ENCODE measurements at regions not wholly inside any gene's neighbourhood (a gene's known extent, or its start where the extent isn't known, plus 50 kb on each side); places are given as distances from the start of the nearest gene placed in this dataset.

DNA sequence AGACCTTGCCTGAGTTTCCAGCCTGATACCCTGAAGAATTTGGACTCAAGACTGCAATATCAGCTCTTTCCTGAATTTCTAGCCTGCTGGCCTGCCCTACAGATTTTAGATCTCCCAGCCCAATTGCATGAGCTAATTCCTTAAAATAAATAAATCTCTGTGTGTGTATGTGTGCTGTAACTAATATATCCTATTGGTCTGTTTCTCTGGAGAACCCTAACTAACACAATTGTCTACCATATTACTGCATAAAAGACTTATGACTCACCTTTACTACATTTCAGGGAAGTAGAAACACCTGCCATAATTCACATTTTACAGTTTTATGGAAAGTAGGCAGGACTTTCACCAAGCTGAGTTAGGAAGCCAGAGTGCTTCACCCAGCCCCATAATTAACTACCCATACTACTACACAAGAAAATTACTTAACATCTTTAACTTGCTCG lies 90.7 kb upstream of the BEND6 start:
- DNase-seq (ENCODE audit: low spot score): no peak

DNA sequence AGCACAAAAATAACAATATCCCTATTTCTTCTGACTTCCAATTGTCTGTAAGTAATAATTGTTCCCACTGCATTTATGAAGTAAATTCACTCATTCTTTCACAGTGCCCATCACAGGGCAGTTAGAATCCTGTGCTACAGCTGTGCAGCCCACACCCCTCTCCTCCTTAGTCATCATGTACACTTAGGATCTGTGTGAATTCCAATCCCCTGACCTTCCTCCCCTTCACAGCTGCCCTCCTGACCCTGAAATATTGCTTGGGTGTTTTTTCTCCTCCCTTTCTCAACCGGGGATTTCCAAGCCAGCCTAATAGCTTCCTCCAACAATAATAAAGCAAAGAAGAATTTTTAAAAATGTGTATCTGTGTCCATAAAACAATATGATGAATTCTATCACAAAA lies 91.5 kb upstream of the BEND6 start:
- DNase-seq (ENCODE audit: low spot score): no peak

DNA sequence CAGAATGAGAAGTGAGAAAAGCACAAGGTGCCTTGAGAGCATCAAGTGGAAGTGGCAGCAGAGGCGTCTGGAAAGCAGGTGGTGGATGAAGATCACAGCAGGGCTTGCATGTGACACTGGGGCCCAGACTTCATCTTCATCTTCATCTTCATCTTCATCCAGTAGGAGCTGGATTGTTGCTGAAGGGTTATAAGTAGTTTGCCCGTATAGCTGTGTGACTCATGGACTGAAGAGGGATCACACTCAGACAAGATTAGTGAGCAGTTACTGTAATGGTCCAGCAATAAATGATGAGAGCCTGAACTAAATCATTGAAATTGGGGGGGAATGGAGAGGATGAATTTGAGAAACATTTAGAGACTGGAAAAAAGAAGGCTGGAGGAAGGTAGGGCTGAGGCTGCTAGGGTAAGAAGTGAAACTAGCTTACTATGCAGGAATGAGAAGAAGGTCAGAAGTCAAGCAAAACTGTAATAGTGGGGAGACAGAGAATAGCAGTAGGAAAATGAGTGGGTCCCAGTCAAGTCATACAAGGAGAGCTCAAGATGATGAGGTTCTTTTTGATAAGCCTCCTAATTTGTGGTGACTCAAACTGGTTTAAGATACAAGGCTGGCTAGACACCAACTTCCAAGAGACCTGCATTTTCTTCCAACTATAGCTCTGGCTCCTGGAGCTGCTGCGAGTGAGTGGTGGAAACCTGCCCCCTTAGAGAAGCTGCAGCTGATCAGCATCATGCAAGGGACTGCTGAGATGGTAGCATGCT lies 92.3 kb upstream of the BEND6 start:
- no peak for DNase-seq (ENCODE audit: low spot score)

DNA sequence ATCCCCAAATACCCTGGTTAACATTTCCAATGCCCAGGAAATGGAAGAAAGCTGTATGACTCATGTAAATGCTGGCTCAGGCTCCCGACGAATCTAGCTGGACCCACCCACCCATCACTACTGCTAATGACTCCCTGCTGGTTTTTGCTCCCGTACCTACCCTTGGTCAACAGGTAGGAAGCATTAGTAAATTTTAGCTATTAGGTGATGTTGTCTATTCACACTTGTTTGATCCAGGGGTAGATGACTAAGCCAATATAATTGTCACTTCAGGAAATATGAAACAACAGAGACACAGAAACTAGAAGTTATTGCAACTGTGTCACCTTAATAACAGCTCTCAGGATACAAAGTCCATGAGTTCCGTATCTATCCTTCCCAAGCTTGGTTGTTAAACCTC lies 94.4 kb upstream of the BEND6 start:
- DNase-seq (ENCODE audit: low spot score): no peak

DNA sequence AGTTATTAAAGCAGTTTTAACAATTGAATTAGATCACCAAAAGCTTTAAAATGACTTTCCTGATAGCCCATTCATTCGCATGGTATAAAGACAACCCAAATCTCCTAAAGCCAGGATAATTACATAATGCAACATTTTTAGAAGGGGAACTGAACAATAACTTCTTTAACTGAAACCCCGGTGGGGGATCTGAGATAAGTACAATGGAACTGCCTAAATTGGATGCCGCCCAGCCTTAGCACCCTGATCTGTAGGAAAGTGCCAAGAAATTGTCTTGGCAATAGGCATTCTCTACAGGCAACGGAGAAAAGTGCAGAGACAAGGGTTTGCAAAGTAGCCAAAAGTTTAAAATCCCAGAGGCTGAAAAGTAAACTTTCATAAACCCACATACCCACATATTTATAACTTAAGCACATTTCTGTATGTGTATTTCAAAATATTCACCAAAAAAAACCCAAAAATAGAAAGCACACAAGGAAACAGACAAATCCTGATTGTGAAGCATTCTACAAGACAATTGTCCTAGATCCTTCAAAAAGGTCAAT lies 98.8 kb upstream of the BEND6 start:
- DNase-seq (ENCODE audit: low spot score): no peak

DNA sequence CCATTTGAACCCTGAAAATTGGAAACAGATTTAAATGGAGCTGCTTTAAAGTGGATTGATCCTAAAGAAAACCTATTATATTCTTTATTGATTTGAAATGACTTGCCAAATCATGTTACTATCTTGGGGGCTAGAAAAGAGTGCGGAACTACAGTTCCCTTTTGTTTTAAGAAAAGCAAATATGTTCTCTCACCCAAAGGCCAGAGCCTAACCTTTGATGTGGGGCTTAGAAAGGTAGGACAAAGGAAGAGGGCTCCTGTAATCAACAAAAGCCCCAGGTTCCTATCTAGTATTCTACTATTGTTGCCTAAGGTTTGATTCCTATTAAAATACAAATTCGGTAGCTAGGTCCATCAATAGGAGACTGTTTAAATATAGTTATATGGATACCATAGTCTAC lies 100.8 kb upstream of the BEND6 start:
- no peak for DNase-seq (ENCODE audit: low spot score)

DNA sequence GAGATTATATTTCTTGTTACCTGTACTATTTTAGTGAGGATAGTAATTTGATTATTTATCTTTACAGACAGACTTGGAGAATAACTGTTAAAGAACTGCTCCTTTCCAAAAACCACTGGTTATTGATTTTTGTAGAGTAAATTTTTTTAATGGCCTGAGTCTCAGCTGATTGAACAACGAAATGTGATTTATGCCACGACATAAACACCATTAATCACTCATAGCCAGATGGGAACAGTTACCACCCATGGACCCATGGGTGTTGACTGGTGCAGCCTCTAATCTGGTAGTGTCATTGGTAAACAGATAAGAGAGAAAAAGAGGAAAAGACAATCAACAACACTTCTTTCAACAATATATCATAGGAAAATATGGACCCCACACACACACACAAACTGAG lies 101.4 kb upstream of the BEND6 start:
- DNase-seq (ENCODE audit: low spot score): no peak

DNA sequence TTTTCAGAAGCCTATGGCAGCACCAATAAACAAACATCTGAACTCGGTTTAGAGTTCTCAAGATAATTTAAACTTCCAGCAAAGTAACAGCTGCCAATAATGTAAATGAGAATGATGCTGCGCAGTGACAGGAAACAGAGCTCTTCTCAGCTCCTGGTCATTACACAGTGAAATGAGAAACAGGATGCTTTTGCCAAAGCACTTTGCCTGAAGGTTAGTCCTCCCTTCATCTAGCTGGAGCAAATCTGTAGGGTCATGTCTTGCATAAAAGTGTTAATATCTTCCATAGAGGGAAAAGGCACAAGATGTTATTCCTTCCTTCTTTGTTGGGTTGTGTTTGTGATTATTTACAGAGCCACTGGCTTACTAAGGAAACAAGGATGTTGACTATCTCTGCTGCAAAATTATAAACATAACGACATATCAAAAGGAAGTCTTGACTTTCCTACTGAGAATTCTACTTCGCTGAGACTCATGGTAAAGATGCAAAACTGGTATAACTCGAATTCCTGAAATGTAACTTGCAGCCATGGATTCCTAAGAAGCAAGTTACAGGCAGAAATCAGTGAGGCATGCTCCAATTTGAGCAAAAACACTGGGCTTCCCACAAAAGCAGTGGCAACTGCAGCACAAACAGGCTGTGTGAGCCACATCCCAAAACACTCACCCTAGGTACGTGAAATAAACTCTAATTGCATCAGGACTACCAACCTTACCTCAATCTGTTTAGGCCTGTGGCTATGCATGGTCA lies 102.5 kb upstream of the BEND6 start:
- DNase-seq (ENCODE audit: low spot score): no peak

DNA sequence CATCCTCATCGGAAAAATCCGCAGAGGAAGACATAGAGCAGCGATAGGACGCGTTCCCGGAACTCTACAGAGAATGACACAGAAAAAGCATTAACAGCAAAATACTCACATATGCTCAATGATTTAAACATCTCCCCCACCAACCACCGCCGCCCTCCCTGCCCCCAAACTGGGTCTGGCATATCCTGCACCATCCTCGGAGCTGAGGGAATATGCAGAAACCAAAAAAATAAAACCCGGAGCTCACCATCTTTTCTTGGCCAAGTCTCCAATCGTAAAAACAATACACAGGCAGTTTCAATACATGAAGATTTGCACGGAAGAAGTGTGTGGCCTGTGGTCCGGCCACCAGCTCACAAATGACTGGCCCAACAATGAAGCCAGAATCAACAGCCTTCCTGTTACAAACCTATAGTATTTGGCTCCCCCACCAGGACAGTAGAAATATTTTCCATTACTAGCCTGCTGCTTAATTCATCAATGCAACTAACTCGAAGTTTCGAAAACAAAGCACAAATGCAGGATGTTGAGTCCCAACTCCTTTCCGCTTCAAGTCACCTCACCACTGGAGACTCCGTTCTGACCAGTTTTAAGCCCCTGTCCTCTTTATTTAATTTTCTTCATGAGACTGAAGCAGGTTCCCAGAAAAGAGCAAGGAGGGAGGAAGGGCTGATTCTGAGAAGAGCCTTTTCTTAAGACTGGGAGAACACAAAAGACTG lies 103.2 kb upstream of the BEND6 start:
- peak; percentile 58 for DNase-seq (ENCODE audit: low spot score)

DNA sequence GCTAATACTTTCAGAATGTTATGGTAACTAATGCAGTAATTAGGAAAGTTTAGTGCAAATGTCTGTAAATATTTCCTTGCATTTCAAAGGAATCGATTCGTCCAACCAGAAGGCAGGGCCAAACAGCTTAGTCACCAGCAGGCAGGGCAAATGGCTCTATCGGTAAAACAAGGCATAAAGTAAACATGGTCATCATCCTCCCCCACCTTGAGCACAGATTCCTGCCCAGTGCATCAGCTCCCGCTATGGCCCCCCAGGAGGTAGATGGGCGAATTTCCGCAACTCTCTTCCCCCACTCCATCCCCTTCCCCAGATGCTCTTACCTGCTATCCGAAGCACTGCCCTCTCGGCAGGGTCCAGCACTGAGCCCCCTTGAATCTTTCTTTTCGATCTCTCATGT lies 103.8 kb upstream of the BEND6 start:
- no peak for DNase-seq (ENCODE audit: low spot score)

DNA sequence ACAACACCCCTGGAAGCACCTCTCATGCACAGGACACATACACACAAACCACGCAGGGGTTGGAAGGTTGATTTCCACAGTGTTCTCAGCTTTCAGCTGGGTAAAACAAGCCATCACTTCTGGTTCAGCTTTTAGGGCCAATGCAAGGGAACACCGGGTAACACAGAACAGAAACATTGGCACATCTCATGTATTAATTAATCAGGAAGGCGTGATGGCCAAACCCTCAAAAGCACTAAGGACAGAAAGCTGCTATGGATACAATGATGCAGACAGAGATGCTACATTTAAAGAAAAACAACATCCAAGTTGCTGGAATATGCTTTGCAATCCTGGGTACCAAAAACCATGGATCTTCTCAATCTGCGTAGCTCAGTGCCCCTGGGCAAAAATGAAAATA lies 104.3 kb upstream of the BEND6 start:
- DNase-seq (ENCODE audit: low spot score): no peak

DNA sequence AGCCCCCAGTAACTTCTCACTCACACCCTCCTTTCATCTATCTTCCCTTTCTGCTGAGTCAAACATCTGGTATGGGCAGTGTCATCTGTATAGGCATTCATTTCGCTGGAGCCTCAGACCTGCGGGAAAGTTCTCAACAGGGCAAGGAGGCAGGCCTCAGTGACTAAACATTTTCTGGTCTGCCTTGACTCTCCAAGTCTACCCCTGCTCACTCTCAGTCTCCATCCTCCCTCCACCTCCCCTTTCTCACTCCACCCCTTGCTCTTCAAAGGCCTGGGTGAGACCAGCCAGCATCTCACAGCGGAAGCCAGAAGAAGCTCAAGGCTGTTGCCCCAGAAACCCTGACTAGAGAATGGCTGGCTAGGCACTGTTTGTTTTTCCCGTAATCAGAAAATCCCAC lies 105.0 kb upstream of the BEND6 start:
- no peak for DNase-seq (ENCODE audit: low spot score)

DNA sequence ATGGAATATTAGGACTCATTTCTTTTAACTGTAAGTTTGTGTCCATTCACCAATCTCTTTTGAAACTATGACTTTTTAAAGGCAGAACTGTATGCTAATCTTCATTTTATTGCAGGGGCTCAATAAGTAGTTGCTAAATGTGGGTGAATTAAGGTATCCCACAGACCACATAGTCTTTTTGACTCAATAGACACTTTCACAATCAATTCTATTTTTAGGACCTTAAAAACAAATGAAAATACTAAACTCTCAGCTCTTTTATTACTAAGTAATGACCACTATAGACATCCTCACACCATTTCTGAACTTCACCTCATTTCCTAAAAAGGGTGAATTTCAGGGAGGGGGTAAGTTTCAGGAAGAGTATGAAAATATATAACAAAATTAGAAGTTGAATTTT lies 106.8 kb upstream of the BEND6 start:
- no peak for DNase-seq (ENCODE audit: low spot score)

DNA sequence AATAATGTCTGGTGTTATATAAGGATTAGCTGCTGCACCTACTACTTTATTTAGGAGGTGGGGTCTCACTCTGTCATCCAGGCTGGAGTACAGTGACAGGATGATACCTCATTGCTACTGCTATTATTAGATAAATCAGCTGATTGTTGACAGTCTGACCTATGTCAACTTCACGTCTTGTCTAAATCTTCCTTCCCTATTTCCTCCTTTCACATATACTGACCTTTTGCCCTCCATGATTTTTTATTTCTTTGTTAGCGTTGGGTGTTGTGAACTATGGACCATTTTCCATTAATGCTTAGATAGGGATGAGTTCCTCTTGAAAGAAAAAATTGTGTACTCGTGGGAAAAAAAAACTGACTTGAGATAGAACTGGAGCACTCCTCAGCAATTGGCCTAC lies 109.9 kb upstream of the BEND6 start:
- no peak for DNase-seq (ENCODE audit: low spot score)

DNA sequence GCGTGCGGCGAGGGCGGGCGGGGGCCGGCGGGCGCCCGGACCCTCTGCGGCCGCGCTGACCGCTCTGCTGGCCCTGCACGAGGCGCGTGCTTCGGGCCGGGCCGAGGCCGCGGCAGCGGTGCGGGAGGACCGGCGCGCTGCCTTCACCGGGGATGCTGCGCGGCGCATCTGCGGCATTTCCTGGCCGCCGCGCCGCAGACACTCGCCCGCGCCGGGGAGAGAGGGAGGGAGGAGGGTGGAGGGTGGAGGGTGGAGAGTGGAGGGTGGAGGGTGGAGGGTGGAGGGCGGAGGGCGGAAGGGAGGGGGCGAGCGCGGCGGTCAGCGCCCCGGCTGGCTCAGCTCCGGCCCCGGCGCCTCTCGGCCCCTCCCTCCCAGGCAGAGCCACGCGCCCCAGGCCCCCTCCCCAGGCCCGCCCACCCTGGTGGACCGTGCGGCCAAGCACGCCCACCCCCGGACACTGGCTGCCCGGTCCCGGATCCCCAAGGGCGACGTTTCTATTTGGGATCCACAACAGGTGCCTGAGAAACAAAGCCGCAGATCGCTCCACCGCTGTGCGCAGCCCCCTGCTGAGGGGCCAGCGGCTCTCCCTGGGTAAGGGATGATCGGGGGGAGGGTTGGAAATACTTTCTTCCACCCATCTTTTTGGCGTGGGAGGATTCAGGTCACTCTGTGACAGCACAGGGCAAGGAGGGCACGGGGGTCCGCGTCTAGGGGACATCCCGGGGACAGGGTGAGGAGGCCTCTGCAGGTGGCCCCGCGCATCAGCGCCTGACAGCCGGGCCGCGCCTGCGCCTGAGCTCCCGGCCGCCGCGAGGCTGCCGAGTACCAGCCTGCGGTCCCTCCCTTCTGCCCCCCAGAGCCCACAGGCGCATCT lies 111.2 kb upstream of the BEND6 start:
- DNase-seq (ENCODE audit: low spot score): peak; percentile 68

DNA sequence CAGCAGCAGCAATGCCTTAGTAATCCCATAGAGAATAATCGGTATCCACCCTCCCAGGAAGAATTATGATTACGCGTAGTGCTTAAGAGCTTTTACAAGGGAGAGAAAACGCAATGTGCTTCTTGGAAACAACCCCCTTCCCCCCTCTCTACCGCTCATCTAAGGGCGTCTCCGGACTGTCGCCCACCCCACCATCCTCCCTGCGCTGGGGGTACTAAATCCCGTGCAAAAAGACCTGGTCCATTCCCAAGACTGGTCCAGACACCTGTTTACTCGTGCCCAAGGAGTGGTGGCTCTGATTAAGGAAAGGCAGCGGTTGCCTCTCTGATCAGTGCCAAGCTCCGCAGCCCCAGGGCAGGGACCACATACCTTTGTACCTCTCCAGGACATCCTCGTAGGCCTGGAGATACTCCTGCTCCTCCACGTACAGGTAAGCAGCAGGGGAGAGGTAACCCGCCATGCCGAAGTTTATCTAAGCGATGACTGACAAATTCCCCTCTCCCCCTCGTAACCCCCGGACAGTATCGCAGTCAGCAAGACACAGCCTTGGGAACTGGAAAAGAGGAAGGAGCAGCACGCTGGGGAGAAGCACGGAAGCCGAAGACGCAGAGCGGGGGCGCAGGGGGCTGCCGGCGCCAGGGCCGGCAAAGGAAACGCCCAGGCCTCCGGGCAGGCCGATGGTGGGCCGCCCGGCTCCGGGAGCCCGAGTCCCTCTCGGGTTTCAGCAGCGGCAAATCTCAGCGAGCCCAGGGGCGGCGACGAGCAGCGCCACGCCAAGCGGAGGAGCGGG lies 112.0 kb upstream of the BEND6 start:
- no peak for DNase-seq (ENCODE audit: low spot score)

DNA sequence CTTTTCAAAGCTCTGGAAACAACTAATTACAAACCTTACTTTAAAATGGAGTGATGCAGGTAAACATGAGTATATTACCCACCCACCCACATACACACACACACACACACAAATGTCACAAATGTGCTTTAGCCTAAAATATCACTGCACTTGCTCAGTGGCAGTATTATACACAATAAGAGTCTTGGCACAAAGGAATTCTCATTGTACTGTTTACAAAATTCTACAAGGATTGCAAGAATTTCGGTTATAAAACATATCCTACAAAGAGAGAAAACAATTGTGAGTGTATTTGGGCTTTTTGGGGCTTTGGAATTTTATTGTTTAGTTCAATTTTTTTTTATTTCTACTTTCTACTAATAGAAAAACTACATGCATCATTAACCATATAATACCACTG lies 113.2 kb upstream of the BEND6 start:
- no peak for DNase-seq (ENCODE audit: low spot score)

DNA sequence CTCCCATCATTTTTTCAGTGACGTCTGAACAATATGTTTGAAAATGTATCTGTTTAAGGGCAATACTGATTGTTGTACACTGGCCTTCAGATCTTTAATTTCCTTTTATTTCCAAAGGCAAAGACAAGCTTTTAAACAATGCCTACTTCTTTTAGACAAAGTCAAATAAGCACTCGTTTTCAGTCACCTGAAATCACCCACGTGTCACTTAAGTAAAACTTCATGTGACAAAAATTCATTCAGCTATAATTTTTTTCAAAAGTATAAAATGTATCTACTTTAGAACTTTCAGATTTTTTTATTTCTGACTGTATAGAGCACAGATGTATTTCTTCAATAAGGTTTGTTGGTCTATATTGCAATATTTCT lies 113.5 kb upstream of the BEND6 start:
- no peak for DNase-seq (ENCODE audit: low spot score)

DNA sequence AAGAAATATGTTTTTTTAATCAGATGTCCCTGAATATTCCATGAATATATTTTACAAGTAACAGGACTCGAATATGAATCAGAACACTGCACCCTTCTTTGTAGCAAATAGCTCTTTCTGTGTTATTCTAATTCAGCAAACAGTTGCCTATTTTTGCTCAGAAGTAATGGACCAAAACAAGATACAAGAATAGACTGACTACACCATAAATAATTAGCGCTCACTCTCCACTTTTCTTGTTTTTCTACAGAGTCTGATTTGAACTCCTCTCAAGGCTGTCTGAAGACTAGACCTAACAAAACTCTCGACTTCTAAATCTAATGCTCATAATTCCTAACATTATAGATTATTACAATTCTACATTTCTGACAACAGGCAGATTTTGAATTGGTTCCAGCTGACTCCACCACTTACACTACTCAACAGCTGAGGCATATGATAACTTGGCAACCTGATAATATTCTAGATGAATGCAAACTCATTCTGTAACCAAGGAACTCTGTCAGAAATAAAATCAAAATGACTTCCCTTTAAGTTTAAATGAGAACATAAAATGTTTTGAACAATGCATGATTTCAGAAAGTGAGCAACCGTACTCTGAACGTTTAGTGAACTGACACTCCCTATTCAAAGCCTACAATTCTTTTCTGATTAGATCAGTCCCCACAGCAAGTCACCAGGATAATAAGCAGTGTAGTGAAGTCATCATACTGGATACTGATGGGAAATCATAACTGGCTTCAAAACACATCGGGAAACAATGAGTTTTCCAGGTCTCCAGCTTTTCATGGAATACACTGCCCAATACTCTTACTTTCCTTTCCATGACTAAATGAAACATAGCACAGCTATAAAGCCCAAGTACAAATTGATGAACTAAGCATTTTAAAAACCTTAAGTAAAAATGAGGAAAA lies 114.2 kb upstream of the BEND6 start:
- DNase-seq (ENCODE audit: low spot score): no peak

Data from ureter (tissue), 1 donor.